ENCODE measurements at regions not wholly inside any gene's neighbourhood (a gene's known extent, or its start where the extent isn't known, plus 50 kb on each side); places are given as distances from the start of the nearest gene placed in this dataset.

DNA sequence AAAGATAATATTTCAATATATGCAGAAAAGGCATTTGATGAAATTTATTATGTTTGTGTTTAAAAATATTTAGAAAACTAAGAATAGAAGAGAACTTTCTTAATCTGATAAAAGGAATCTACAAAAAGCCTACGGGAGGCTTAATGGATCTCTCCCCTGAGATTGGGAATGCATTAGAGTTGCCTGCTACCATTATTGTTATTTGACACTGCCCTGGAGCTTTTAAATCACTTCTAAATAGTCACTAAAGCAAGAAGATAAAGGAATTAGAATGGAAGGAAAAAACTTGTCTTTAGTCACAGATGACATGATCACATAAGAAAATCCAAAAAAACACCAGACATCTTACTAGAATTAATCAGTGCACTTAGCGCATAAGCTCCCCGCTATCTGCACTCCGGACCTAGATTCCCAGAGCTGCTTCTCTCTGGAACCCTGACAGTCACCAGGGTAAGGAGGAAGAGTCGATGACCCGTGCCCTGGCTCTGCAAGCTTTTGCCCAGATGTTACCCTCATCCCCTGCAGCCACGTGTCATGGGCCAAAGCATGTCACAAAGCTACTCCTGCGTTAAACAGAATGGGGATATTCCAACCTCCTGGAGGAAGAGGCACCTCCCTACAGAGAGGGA is 97.1 kb downstream of the MINAR1 start:
- no peak overlapping the region for H3K27ac Mint-ChIP-seq (ENCODE audit: unreplicated experiment)

DNA sequence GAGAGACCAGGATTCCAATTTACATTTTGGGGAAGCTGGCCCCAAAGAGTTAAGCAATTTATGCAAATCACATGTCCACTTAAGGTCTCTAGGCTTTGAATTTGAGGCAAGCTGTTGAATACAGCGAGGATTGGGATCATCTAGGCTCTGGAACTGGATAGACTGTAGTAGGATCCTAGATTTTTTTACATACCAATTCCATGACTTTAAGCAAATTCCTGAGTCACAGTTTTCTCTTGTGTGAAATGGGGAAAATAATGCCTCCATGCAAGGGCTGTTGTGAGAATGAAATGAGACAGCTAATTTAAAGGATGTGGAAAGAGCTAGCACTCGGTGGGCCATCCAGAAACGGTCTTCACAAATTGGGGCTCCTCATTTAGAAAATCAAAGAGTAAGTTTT is 103.4 kb downstream of the MINAR1 start:
- TF ChIP-seq, protein P1, sequence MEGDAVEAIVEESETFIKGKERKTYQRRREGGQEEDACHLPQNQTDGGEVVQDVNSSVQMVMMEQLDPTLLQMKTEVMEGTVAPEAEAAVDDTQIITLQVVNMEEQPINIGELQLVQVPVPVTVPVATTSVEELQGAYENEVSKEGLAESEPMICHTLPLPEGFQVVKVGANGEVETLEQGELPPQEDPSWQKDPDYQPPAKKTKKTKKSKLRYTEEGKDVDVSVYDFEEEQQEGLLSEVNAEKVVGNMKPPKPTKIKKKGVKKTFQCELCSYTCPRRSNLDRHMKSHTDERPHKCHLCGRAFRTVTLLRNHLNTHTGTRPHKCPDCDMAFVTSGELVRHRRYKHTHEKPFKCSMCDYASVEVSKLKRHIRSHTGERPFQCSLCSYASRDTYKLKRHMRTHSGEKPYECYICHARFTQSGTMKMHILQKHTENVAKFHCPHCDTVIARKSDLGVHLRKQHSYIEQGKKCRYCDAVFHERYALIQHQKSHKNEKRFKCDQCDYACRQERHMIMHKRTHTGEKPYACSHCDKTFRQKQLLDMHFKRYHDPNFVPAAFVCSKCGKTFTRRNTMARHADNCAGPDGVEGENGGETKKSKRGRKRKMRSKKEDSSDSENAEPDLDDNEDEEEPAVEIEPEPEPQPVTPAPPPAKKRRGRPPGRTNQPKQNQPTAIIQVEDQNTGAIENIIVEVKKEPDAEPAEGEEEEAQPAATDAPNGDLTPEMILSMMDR (IDR thresholded peaks at IDR 0.05; ENCODE audit: unreplicated experiment): no peak
- peaks cover 2% of the 10 kb centered on the region for H3K27me3 Mint-ChIP-seq (ENCODE audit: unreplicated experiment)
- H3K27ac Mint-ChIP-seq (ENCODE audit: unreplicated experiment): no peak overlapping the region
- H3K4me1 Mint-ChIP-seq (ENCODE audit: unreplicated experiment): no peaks in the 10 kb centered on the region
- no peaks in the 10 kb centered on the region for H3K36me3 Mint-ChIP-seq (ENCODE audit: low read depth, unreplicated experiment)
- H3K4me3 Mint-ChIP-seq (ENCODE audit: unreplicated experiment): no peak overlapping the region
- no peak for DNase-seq (ENCODE audit: low spot score)
- H3K9me3 Mint-ChIP-seq (ENCODE audit: unreplicated experiment): no peaks in the 10 kb centered on the region

More for the DNA sequence above, 97.1 kb downstream of the MINAR1 start:
- TF ChIP-seq, protein P1 (IDR thresholded peaks at IDR 0.05; ENCODE audit: unreplicated experiment): no peak
- Mint-ChIP-seq H3K27me3 (ENCODE audit: unreplicated experiment) (no peaks in the 10 kb centered on the region), H3K9me3 (ENCODE audit: unreplicated experiment) (no peaks in the 10 kb centered on the region), H3K4me3 (ENCODE audit: unreplicated experiment) (no peak overlapping the region), H3K4me1 (ENCODE audit: unreplicated experiment) (no peaks in the 10 kb centered on the region), H3K36me3 (ENCODE audit: low read depth, unreplicated experiment) (no peaks in the 10 kb centered on the region)
- DNase-seq (ENCODE audit: low spot score): no peak

DNA sequence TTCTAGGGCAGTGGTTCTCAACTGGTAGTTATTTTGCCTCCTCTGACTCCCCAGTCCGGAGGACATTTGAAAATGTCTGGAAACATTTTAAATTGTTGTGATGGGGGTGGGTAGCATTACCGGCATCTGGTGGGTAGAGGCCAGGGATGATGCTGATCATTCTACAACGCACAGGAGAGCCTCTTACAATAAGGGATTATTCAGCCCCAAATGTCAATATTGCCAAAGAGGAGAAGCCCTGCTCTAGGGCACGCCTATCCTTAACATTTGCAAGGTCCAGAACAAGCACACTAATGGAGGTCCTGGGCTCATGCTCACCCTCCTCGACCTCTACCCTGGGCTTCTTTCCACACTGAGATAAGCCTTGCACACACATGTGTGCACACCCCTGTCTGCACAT is 106.4 kb downstream of the MINAR1 start:
- no peaks in the 10 kb centered on the region for H3K9me3 Mint-ChIP-seq (ENCODE audit: unreplicated experiment)
- H3K4me3 Mint-ChIP-seq (ENCODE audit: unreplicated experiment): no peak overlapping the region
- no peaks in the 10 kb centered on the region for H3K4me1 Mint-ChIP-seq (ENCODE audit: unreplicated experiment)
- peaks cover 4% of the 10 kb centered on the region for H3K27me3 Mint-ChIP-seq (ENCODE audit: unreplicated experiment)
- H3K36me3 Mint-ChIP-seq (ENCODE audit: low read depth, unreplicated experiment): no peaks in the 10 kb centered on the region
- no peak overlapping the region for H3K27ac Mint-ChIP-seq (ENCODE audit: unreplicated experiment)
- TF ChIP-seq, protein P1 (IDR thresholded peaks at IDR 0.05; ENCODE audit: unreplicated experiment): no peak
- DNase-seq (ENCODE audit: low spot score): no peak

DNA sequence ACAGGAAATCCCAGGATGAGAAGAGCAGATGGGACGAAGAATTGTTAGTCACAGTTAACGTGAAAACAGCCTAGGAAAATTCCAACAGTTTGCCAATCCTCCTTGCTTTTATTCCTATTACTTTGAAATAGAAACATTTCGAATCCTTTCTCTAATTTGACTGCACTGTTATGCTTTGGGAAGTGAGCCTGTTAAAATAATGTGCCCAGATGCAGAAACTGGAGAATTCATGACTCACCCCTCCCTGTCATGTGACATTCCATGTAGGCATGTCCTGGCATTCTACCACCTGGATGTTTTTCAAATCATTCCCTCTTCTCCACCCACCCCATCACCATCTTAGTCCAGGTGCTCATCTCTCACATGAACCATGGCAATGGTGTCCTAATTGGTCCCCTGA is 107.3 kb downstream of the MINAR1 start:
- DNase-seq (ENCODE audit: low spot score): no peak
- Mint-ChIP-seq H3K27ac (ENCODE audit: unreplicated experiment) (no peak overlapping the region), H3K27me3 (ENCODE audit: unreplicated experiment) (peaks cover 4% of the 10 kb centered on the region), H3K4me3 (ENCODE audit: unreplicated experiment) (no peak overlapping the region), H3K4me1 (ENCODE audit: unreplicated experiment) (no peaks in the 10 kb centered on the region), H3K36me3 (ENCODE audit: low read depth, unreplicated experiment) (no peaks in the 10 kb centered on the region), H3K9me3 (ENCODE audit: unreplicated experiment) (no peaks in the 10 kb centered on the region)
- TF ChIP-seq, protein P1 (IDR thresholded peaks at IDR 0.05; ENCODE audit: unreplicated experiment): no peak

DNA sequence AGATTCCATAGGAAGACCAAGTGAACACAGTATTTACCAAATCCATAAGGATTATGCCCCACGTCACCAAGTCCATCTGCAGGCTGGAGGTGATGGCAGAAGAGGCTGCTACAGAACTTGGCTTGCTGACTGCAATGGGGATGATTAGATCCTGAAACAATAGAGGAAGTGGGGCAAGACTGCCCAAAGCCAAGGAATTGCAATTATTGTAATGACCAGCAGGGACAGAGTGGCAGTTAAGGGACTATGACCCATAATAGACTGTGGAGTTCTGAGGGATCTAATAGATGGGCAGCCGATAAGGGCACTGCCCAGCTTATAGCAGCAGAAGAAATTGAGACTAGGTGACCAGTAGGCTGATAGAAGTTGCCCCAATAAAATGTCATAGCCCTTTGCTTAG is 108.4 kb downstream of the MINAR1 start:
- H3K27me3 Mint-ChIP-seq (ENCODE audit: unreplicated experiment): peaks cover 4% of the 10 kb centered on the region
- TF ChIP-seq, protein P1 (IDR thresholded peaks at IDR 0.05; ENCODE audit: unreplicated experiment): peak; percentile 17
- no peaks in the 10 kb centered on the region for H3K36me3 Mint-ChIP-seq (ENCODE audit: low read depth, unreplicated experiment)
- H3K9me3 Mint-ChIP-seq (ENCODE audit: unreplicated experiment): no peaks in the 10 kb centered on the region
- H3K4me1 Mint-ChIP-seq (ENCODE audit: unreplicated experiment): no peaks in the 10 kb centered on the region
- H3K4me3 Mint-ChIP-seq (ENCODE audit: unreplicated experiment): no peak overlapping the region
- DNase-seq (ENCODE audit: low spot score): no peak
- H3K27ac Mint-ChIP-seq (ENCODE audit: unreplicated experiment): no peak overlapping the region

Measured in endothelial cell (in vitro differentiated cells).